ENCODE measurements at regions not wholly inside any gene's neighbourhood (a gene's known extent, or its start where the extent isn't known, plus 50 kb on each side); places are given as distances from the start of the nearest gene placed in this dataset.

DNA sequence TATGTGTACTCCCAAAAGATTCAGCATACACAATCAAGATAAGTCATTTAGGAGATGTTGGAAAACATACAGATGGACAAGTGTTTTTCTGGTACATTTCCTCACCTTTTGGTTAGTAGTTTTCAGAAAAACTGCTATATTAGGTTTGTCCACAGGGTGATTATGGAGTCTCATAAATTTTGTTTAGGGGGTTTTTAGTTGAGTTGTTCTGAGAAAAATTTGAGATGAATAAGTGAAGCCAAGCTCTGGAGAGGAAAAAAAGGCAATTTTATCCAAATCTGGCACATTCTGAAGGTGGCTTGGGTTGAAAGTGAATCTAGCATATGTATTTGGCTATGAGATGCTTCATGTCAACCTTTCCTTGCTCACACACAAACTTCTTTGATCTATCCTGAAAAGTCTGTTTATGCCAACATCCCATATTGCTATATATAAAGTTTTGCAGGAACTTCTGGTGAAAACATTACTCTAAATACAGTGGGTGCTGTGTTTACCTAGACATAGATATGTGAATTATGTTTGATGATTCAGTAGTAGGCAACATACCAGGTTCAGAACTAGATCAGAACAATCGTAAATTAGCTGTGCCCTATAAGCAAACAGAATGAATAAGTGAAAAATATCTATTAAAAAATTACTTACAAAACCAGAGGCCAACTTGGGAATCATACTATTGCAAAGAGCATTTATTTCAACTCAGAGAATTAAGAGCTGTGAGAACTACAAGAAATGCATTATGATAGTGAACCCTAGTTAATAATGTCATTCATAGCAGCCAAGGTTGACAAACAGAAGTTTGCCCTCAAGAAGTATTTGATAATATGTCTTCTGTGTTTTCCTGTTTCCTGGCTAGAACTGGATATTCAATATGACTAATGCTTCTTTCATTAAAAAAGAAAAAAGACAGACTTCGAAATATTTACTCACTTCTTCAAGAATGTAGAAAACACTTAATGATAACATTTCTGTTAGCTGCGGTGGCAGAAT, 552.0 kb downstream of the IRS1 start:
- no peak overlapping the region for H3K27ac ChIP-seq (replicated peaks)
- H3K36me3 ChIP-seq = no peaks in the 10 kb centered on the region

DNA sequence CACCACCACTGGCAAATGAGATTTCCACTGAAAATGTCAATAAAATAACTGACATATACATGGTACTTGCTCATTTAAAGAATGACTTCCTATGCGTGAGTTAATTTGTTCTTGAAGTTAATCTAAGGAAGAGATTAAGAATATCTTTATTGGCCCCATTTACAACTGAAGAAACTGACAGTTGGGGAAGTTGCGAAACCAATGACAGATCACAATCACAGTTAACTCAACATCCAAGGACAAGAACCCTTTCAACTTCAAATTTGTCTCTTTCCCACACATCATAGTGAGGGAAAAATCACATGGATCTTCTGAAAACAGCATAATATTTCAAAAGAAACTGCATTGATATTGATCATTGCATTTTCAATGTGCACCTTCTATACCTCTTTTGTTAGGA, 565.4 kb downstream of the IRS1 start:
- Histone ChIP-seq H3K4me1 (no peaks in the 10 kb centered on the region), H3K27ac (replicated peaks) (no peak overlapping the region), H3K9me3 (replicated peaks) (peaks cover 4% of the 10 kb centered on the region), H3K4me3 (no peak overlapping the region), H3K27me3 (ENCODE audit: low read depth) (no peaks in the 10 kb centered on the region), H3K36me3 (no peaks in the 10 kb centered on the region)
- no peak for DNase-seq
- intact Hi-C loops (cut with micrococcal nuclease) = no loop called here
- no peak for TF ChIP-seq CTCF (IDR thresholded peaks at IDR 0.05; ENCODE audit: borderline replicate concordance)

More for the DNA sequence above, 552.0 kb downstream of the IRS1 start:
- no peaks in the 10 kb centered on the region for H3K27me3 ChIP-seq (ENCODE audit: low read depth)
- no peak for DNase-seq
- intact Hi-C loops (cut with micrococcal nuclease) = no loop called here
- TF ChIP-seq CTCF (IDR thresholded peaks at IDR 0.05; ENCODE audit: borderline replicate concordance) = no peak
- H3K4me1 ChIP-seq = no peaks in the 10 kb centered on the region
- H3K4me3 ChIP-seq = no peak overlapping the region
- H3K9me3 ChIP-seq (replicated peaks) = peaks cover 17% of the 10 kb centered on the region

- Histone ChIP-seq H3K4me1 (no peaks in the 10 kb centered on the region), H3K36me3 (no peaks in the 10 kb centered on the region), H3K27me3 (ENCODE audit: low read depth) (no peaks in the 10 kb centered on the region), H3K27ac (replicated peaks) (no peak overlapping the region), H3K9me3 (replicated peaks) (peaks cover 4% of the 10 kb centered on the region), H3K4me3 (no peak overlapping the region)
- TF ChIP-seq CTCF (IDR thresholded peaks at IDR 0.05; ENCODE audit: borderline replicate concordance) = no peak
- intact Hi-C loops (cut with micrococcal nuclease) = no loop called here
- no peak for DNase-seq
Observed at GRCh38 chr2:226233388-226233787, 566.2 kb downstream of the IRS1 start.

DNA sequence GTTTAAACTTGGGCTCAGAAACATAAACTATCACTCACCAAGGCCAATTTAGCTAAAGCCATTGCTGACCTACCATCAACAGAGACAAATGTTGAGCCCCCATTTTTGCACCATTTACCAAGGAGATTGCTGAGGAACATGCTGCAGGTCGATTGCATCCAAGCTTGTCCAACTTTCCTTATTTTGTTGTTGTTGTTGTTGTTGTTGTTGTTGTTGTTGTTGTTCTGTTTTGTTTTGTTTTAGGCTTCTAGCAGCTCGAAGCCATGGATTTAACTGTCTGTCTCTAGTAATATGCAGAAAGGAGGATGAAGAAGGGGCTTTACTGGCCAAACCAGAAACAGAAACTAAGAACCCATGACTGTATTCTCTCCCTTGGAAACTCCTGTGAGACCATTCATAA, 571.5 kb downstream of the IRS1 start:
- H3K36me3 ChIP-seq = no peaks in the 10 kb centered on the region
- TF ChIP-seq CTCF (IDR thresholded peaks at IDR 0.05; ENCODE audit: borderline replicate concordance) = no peak
- H3K4me1 ChIP-seq = no peaks in the 10 kb centered on the region
- H3K27me3 ChIP-seq (ENCODE audit: low read depth) = no peaks in the 10 kb centered on the region
- no peak overlapping the region for H3K27ac ChIP-seq (replicated peaks)
- H3K4me3 ChIP-seq = no peak overlapping the region
- DNase-seq = no peak
- peaks cover 4% of the 10 kb centered on the region for H3K9me3 ChIP-seq (replicated peaks)
- intact Hi-C loops (cut with micrococcal nuclease) = no loop called here

- intact Hi-C loops (cut with micrococcal nuclease) = no loop called here
- Histone ChIP-seq H3K4me1 (no peaks in the 10 kb centered on the region), H3K9me3 (replicated peaks) (peaks cover 4% of the 10 kb centered on the region), H3K36me3 (no peaks in the 10 kb centered on the region), H3K4me3 (no peak overlapping the region), H3K27me3 (ENCODE audit: low read depth) (no peaks in the 10 kb centered on the region), H3K27ac (replicated peaks) (no peak overlapping the region)
- no peak for DNase-seq
- TF ChIP-seq CTCF (IDR thresholded peaks at IDR 0.05; ENCODE audit: borderline replicate concordance) = no peak
Observed at GRCh38 chr2:226227341-226227740, 572.3 kb downstream of the IRS1 start.

All from left ventricle myocardium inferior (tissue), 1 donor.